SKM-1 treated with dmso at 0.1 percent for 144 hours (cell line): ENCODE measurements at regions not wholly inside any gene's neighbourhood (a gene's known extent, or its start where the extent isn't known, plus 50 kb on each side); places are given as distances from the start of the nearest gene placed in this dataset.

Experiments used
- DNase-seq: peaks from one replicate; lab custom pipeline; 2025; ENCODE audit not compliant: unreplicated experiment; lab: John Stamatoyannopoulos, UW

- no peak for DNase-seq
Observed at GRCh38 chr10:47140761-47141348, 159.1 kb upstream of the GDF10 start.

DNA sequence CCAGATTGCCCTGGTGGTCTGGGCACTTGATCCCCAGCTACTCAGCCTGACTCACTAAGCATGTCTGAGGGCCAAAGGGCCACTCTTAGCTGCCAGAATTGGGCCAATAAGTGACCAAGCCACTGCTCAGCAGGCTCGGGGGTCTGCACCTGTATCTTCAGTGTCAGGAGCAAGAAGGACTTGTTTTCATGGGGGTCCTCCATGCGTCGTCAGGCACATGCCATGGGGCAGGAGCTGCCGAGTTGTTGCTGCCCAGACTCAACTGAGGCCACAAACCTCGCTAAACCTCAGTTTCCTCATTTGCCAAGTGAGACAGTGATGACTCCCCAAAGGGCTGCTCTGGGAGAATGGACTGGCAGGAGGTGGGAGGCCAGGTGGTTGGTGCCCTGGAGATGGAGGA, 158.6 kb upstream of the GDF10 start:
- DNase-seq, result no peak

DNA sequence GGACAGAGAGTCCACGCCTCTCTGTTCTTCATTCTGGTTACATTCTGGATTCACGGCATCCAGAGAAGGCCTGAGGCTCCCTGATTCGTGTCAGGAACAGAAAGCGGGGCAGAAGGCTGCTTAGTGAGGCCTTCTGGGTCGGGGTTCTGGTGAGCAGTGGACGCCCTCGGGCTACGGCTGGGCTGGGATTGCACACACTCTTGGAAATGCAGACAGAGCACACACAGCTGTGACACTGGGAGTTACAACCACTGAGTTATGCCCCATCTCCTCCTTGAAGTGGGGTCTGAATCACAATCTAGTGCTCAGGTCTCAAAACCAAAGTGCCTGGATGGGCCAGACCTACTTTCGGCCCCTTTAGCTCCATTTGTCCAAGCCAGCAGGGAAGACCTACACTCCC, 156.9 kb upstream of the GDF10 start:
- no peak for DNase-seq

DNA sequence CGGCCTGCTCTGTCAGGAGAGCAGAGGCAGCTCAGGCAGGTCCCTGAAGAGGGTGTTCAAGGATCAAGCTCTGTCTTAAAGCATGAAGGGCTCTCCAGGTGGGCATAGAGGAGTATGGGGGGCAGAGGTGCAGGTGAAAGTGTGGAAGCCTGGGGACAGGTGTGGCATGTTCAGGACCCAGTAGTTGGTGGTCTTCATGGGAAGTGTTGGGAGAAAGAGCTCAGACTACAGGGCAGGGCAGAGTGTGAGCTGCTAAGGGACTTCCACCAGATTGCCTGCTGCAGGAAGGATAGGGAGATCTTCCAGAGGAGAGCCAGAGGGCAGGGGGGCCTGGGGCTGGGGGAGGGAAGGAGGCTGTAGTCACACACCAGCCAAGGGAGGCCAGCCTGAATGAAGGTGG, 156.5 kb upstream of the GDF10 start:
- no peak for DNase-seq

GRCh38 chr10:47144525-47144924, 155.5 kb upstream of the GDF10 start:
- no peak for DNase-seq

DNA sequence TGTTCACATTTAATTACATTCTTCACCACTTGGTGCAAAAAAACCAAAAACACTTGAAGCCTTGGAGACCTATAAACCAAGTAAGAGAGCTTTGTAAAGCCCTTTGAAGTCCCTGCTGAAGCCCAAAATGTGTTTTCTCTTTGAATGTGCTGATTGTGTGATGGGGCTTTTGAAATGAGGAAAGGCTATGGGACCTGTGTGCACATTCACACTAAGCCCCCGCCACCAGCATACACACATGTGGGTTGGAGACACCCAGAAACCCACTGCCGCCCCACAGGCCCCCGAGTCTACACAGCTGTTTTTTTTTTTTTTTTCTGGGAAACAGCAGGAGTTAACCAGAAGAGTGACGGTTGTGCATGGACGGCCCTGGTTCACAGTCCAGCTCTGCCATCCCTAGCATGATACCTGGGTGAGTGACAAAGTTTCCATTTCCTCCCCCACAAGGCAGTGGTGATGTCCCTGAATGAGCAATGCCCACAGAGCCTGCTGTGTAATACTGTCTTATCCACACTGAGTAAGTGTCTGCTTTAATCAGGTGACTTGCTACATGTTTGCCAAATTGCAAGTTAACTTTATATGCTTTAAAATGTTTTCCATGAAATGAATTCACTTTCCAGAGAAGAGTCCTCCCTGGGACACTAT, 154.6 kb upstream of the GDF10 start:
- no peak for DNase-seq

GRCh38 chr10:47146572-47146971, 153.4 kb upstream of the GDF10 start:
- no peak for DNase-seq

DNA sequence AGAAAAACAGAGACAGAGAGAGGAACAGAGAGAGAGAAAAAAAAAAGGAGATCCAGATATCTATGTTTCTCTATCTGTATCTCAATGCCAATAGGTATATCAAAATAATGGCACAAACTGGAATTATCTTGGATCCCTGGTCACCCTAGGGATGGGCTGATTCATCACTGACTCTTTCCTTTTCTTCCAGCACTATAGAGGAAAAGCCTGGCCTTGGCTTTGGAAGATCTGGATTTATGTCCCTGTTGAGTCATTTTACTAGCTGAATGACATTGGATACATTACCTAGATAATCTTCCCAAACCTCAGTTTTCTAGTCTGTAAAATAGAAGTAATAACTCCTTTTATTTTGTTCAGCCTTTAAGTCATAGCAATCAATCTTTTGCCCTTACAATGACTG, 152.8 kb upstream of the GDF10 start:
- DNase-seq, result no peak

DNA sequence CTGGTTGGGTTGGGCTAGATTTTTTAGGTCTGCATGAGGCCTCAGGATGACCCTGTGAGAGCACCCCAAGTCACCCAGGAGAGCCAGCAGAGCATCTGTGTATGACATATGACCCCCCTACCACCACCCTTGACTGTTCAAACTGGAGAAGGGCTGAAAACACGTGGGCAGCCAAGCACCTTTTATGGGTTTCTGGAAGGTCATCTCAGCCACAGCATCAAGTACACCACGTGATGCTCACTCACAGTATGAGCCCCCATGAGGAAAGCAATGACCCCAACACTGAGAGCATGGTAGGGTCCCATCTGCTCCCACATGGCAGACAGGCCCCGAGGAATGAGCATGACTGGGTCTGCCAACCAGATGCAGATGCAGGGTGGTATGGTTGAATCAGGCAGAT, 149.4 kb upstream of the GDF10 start:
- no peak for DNase-seq

GRCh38 chr10:47151920-47152319, 148.1 kb upstream of the GDF10 start:
- no peak for DNase-seq

DNA sequence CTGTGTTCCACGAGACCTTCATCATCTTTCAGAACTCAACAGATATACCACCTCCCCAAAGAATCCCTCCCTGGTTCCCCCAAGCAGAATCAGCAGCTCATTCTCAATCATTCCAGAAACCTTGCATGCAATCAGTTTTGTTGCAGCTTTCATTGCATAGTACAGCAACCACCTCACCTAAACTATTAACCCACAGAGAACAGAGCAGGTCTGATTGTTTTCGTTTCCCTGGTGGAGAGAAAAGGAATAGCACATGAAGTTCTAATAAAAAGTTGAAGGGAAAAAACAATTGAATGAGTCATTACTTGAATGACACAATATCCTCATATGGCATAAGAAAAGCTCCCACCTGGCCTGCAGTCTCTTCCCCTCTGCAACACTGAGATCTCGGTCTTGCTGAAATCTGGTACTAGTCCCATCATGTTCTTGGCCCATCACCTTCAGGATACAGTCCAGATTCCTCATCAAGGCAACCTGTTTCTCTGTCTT, 147.1 kb upstream of the GDF10 start:
- peak; percentile 56 for DNase-seq

DNA sequence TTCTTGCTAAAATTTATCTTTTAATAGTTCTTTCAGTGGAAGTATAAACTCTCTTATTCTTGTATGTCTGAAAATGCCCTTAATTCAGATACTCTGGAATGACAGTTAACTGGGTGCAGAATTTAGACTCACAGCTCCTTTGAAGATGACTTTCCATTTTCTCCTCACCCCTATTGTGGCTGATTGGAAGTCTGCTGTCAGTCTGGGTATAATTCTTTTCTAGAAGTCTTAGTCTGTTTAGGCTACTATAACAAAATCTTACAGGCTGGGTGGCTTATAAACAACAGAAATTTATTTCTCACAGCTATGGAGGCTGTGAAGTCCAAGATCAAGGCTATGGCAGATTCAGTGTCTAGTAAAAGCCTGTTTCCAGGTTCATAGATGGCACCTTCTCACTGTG, 145.2 kb upstream of the GDF10 start:
- DNase-seq, result no peak

DNA sequence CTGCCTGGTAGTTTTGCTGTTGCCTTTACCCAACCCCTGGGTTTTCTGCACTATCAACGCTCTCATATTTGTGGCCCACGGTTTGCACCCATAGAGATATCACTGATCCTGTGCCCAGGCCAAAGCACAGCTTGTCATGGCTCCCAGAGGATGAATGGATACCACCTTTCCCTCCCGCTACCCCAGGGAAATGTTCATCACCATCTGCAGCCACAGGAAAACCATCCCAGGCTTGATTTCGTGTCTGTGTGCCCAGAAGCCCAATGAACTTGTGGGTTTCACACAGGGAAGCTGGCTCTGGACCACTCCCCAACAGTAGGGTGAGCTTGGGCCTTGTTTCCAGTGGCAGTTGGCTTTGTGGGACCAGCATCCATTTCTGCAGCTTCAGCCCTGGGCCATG, 143.1 kb upstream of the GDF10 start:
- DNase-seq, result no peak

GRCh38 chr10:47158116-47159071, 141.6 kb upstream of the GDF10 start:
- DNase-seq, result no peak

DNA sequence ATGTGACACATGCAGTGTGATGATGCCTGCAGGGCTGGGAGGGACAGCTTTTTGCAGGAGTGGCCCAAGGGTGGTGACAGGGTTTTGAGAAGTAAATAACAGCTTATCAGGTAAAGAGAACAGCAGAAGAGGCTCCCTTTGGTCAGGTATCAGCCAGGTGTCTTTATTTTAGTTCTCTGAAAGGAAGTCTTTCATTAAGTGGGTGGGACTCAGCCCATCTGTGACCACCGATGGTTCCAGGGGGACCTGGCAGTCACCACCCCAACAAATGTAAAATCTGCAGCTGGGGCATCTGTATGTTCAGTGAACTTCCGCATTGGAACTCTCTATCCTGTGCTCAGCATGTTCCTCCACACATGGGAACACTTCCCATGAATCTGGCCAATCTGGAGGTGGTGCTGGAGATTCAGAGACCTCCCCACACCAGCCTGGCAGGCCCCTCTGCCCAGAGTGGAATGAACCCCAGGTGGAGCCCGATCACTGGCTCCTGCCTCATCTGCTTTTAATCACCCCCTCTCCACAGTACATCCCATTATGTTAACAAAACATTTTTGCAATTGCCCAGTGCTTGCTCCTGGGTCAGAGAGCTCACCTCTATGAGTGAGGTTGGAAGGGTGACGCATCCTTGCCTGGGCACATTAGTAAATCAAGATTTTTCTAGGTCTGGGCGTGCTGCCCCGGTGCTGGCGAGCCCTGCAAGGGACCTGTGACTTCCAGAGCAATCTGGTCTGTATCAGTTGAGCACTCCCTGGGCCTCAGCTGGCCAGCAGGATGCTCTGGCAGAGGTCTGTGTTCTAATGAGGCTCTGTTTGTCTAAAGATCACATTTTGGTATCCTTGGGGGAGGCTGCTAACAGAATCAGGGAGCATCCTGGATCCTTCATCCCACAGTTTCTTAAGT, 140.4 kb upstream of the GDF10 start:
- no peak for DNase-seq

DNA sequence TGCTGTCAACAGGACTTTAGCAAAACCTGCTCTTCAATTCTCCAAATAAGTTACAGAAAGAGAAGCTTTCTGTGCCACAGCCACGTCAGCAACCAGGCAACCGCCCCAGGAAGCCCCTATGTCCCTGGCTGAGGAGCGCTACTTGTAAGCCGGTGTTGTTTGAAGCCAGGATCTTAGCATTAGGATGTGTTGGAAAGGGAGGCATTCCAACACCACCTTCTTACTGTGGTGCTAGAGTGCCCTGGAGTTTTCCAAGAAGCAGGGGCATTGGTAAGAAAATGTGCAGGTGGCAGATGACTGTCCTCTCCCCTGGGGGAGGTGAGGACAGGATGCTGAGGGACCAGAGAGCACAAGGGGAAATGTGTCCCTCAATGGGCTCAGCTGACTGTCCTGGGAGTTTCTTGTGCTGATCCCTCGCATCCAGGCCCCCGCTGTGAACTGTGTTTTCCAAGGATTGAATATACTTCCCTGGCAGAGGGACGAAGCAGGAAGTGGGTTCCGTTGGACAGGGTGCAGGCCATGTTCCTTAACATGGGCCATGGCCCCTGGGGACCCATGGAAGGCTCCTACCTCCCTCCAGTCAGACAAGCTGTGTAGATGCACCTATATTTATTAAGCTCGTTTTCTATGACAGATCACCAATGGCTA, 139.6 kb upstream of the GDF10 start:
- DNase-seq, result no peak

DNA sequence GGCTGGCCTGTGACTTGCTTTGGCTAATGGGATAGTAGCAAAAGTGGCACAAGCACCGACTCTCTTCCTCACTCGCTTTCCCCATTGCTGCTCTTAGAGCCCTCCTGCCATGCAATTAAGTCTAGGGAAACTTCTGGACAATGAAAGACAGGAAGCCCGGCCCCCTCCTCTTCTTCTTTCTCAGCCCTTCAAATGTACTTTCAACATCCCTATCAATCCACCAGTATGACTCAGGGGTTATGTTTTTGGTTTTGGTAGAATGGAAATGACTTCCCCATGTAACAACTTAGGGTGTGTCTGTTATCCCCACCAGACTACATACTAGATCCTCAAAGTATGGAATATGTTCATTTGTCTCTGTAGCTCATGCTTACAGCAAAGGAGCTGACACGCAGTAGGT, 139.0 kb upstream of the GDF10 start:
- DNase-seq, result no peak

DNA sequence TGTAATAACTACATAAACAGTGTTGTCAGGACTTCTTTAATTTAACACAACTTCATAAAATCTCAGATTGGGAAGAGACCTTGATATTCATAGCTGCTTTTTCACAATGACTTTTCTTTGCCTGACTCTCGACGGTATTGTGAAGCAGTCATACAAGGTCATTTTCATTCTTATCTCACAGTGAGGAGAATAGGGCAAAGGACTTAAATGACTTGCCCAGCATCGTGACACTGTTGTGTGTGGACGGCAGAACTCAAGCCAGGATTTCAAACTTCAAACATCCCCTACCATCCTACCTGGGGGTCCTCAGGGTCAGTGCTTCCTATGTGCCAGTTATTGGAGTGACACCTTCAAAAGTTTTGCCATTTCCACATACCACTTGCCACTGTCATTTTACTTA, 138.5 kb upstream of the GDF10 start:
- DNase-seq, result no peak

DNA sequence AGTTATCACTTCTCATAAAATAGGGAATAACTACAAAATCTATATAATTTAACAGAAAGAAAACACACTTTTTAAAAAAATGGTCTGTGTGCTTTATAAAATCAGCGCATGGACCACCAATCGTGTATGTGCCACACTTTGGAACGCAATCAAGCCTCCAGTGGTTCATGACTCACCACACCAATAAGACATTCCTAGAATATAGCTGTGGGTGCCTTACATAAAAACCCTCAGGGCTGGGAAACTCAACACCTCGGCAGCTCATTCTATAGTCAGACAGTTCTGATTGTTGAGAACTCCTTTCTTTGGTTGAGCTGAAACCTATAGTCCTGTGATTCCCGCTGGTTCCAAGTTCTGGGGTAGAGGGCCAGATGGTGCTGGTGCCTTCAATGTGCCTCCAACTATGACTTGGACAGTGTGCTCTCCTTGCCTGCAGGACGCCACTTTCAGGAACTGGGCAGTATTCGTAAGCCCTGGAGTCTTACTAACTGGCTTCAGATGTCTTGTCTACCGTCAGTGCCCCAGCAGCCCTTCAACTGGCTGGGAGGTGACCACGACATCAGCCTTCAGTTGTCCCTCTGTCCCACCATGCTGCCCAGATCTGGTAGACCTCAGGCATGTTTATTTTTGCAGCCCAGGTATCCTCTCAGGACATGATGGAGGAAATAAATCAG, 135.7 kb upstream of the GDF10 start:
- DNase-seq, result no peak

DNA sequence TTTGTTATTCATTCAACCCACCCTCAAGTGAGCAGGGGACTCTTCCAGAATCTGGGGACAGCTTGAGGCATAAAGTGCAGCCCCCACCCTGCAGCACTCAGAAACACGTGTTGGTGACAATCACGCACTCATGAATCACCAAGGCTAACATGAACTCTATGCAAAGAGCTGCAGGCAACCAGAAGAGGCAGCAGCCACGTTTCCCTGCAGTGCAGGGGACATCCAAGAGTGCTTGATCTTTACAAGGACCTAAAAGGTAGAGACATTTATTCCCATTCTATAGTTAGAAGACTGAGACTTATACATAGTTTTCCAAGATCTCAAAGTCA, 135.2 kb upstream of the GDF10 start:
- no peak for DNase-seq
